ENCODE measurements at regions not wholly inside any gene's neighbourhood (a gene's known extent, or its start where the extent isn't known, plus 50 kb on each side); places are given as distances from the start of the nearest gene placed in this dataset.

DNA sequence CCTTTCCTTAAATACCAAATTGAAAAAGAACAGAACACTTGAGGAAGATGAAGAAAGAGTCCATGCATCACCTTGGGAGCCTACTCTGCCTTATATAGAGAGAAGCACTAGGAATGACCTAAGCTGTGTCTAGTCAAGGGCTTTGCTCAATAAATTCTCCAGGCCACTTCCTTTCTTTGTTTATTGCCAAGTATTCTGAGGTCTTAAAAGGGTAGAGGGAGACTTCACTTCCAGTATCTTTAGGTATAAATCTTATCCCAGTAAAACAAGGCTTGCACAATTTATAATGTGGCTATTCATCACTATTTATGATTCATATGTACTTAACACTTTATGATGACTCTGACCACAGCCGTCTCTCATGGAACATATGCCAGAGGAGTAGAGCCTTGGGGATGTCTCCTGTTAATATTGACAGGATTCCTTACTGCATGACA, 85.1 kb upstream of the ARHGAP5 start:
- DNase-seq: no peak
- no peaks in the 10 kb centered on the region for H3K27me3 ChIP-seq (replicated peaks; ENCODE audit: control insufficient read depth, insufficient read depth, low read length, poor library complexity, severe bottlenecking)
- no peak overlapping the region for H3K4me3 ChIP-seq (ENCODE audit: insufficient read depth, low read depth, low read length, poor library complexity, severe bottlenecking)
- no peaks in the 10 kb centered on the region for H3K4me1 ChIP-seq (ENCODE audit: control insufficient read depth, insufficient read depth, low read length, poor library complexity, severe bottlenecking)
- H3K27ac ChIP-seq (ENCODE audit: insufficient read depth, low read length, poor library complexity, severe bottlenecking): no peak overlapping the region
- H3K36me3 ChIP-seq (ENCODE audit: control insufficient read depth, insufficient read depth, low read length): no peaks in the 10 kb centered on the region
- no peaks in the 10 kb centered on the region for H3K9me3 ChIP-seq (ENCODE audit: control insufficient read depth, low read length)

DNA sequence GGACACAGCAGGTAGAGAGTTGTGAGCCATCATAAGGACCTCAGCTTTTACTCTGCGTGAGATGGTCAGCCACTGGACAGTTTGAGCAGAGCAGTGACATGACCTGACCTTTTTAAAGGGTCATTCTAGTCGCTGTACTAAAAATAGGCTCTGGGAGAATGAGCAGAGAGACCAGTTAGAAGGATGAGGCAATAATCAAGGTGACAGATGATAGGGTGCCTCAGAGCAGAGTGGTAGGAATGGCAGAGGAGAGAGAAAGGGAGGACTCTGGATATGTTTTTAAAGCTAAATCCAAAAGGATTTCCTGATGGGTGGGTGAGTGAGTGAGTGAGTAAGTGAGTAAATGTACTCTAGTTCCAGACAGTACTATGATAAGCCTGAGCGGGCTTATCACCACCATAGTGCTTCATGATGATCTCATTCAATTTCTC, 83.6 kb upstream of the ARHGAP5 start:
- H3K36me3 ChIP-seq (ENCODE audit: control insufficient read depth, insufficient read depth, low read length): no peaks in the 10 kb centered on the region
- no peaks in the 10 kb centered on the region for H3K9me3 ChIP-seq (ENCODE audit: control insufficient read depth, low read length)
- H3K27ac ChIP-seq (ENCODE audit: insufficient read depth, low read length, poor library complexity, severe bottlenecking): no peak overlapping the region
- DNase-seq: no peak
- H3K4me3 ChIP-seq (ENCODE audit: insufficient read depth, low read depth, low read length, poor library complexity, severe bottlenecking): no peak overlapping the region
- H3K4me1 ChIP-seq (ENCODE audit: control insufficient read depth, insufficient read depth, low read length, poor library complexity, severe bottlenecking): no peaks in the 10 kb centered on the region
- H3K27me3 ChIP-seq (replicated peaks; ENCODE audit: control insufficient read depth, insufficient read depth, low read length, poor library complexity, severe bottlenecking): no peaks in the 10 kb centered on the region

DNA sequence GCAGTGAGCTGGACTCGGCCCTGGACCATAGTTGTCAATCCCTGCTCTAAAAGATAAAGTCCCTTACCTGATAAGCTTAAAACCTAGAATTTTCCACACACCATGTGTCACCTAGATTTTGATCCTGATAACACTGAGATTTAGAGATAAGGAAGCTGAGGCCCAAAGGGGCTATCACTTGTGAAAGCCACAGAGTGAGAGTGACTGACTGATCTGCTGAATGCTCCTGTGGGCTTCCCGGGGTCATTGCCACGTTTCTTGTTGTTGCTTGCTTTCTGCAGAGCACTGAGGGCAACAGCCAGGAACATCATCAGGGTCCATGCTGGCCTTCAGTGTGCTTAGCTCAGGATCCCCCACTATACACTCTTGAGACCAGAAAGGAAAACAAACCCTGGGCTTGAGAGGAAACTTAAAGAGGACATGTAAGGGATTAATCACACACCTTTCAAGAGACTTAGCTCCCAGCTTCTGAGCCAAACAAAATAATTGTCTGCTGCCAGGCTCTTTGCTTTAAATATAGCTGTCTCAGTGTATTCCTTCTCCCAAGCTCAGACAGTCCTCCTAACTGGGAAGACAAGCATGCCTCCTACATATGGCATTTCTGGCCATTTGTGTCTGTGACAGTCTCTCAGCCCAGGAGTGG, 82.6 kb upstream of the ARHGAP5 start:
- Histone ChIP-seq H3K27ac (ENCODE audit: insufficient read depth, low read length, poor library complexity, severe bottlenecking) (no peak overlapping the region), H3K4me1 (ENCODE audit: control insufficient read depth, insufficient read depth, low read length, poor library complexity, severe bottlenecking) (no peaks in the 10 kb centered on the region), H3K9me3 (ENCODE audit: control insufficient read depth, low read length) (no peaks in the 10 kb centered on the region), H3K4me3 (ENCODE audit: insufficient read depth, low read depth, low read length, poor library complexity, severe bottlenecking) (no peak overlapping the region), H3K27me3 (replicated peaks; ENCODE audit: control insufficient read depth, insufficient read depth, low read length, poor library complexity, severe bottlenecking) (no peaks in the 10 kb centered on the region), H3K36me3 (ENCODE audit: control insufficient read depth, insufficient read depth, low read length) (no peaks in the 10 kb centered on the region)
- no peak for DNase-seq

DNA sequence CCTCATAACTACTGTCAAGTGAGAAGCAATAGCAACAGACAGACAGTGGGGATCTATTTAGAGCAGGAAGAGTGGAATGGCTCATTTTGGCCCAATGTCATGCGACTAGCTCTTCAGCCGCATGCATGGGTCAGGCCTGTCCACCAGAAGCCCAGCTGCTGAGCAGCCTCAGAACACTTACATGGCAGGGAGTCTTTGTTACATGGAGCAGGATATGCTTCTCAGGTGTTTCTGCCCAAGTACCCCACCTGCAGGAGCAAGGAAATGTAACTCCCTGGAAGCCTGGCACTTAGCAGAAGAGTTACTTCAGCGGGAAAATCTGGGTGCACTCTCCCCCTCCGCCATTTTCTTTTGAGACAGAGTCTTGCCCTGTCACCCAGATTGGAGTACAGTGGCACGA, 73.5 kb upstream of the ARHGAP5 start:
- Histone ChIP-seq H3K36me3 (ENCODE audit: control insufficient read depth, insufficient read depth, low read length) (no peaks in the 10 kb centered on the region), H3K27ac (ENCODE audit: insufficient read depth, low read length, poor library complexity, severe bottlenecking) (no peak overlapping the region), H3K4me1 (ENCODE audit: control insufficient read depth, insufficient read depth, low read length, poor library complexity, severe bottlenecking) (no peaks in the 10 kb centered on the region), H3K27me3 (replicated peaks; ENCODE audit: control insufficient read depth, insufficient read depth, low read length, poor library complexity, severe bottlenecking) (no peaks in the 10 kb centered on the region), H3K4me3 (ENCODE audit: insufficient read depth, low read depth, low read length, poor library complexity, severe bottlenecking) (no peak overlapping the region), H3K9me3 (ENCODE audit: control insufficient read depth, low read length) (no peaks in the 10 kb centered on the region)
- no peak for DNase-seq

- Histone ChIP-seq H3K9me3 (ENCODE audit: control insufficient read depth, low read length) (no peaks in the 10 kb centered on the region), H3K36me3 (ENCODE audit: control insufficient read depth, insufficient read depth, low read length) (no peaks in the 10 kb centered on the region), H3K4me3 (ENCODE audit: insufficient read depth, low read depth, low read length, poor library complexity, severe bottlenecking) (no peak overlapping the region), H3K27me3 (replicated peaks; ENCODE audit: control insufficient read depth, insufficient read depth, low read length, poor library complexity, severe bottlenecking) (no peaks in the 10 kb centered on the region), H3K27ac (ENCODE audit: insufficient read depth, low read length, poor library complexity, severe bottlenecking) (no peak overlapping the region), H3K4me1 (ENCODE audit: control insufficient read depth, insufficient read depth, low read length, poor library complexity, severe bottlenecking) (no peaks in the 10 kb centered on the region)
- DNase-seq: no peak
Observed at GRCh38 chr14:32004300-32004699, 72.8 kb upstream of the ARHGAP5 start.

- no peak overlapping the region for H3K4me3 ChIP-seq (ENCODE audit: insufficient read depth, low read depth, low read length, poor library complexity, severe bottlenecking)
- no peaks in the 10 kb centered on the region for H3K4me1 ChIP-seq (ENCODE audit: control insufficient read depth, insufficient read depth, low read length, poor library complexity, severe bottlenecking)
- no peaks in the 10 kb centered on the region for H3K36me3 ChIP-seq (ENCODE audit: control insufficient read depth, insufficient read depth, low read length)
- H3K27me3 ChIP-seq (replicated peaks; ENCODE audit: control insufficient read depth, insufficient read depth, low read length, poor library complexity, severe bottlenecking): no peaks in the 10 kb centered on the region
- no peaks in the 10 kb centered on the region for H3K9me3 ChIP-seq (ENCODE audit: control insufficient read depth, low read length)
- no peak for DNase-seq
- H3K27ac ChIP-seq (ENCODE audit: insufficient read depth, low read length, poor library complexity, severe bottlenecking): no peak overlapping the region
Observed at GRCh38 chr14:32005628-32006027, 71.5 kb upstream of the ARHGAP5 start.

GRCh38 chr14:32006263-32007110, 70.6 kb upstream of the ARHGAP5 start:
- no peaks in the 10 kb centered on the region for H3K27me3 ChIP-seq (replicated peaks; ENCODE audit: control insufficient read depth, insufficient read depth, low read length, poor library complexity, severe bottlenecking)
- no peaks in the 10 kb centered on the region for H3K9me3 ChIP-seq (ENCODE audit: control insufficient read depth, low read length)
- no peaks in the 10 kb centered on the region for H3K36me3 ChIP-seq (ENCODE audit: control insufficient read depth, insufficient read depth, low read length)
- no peak overlapping the region for H3K4me3 ChIP-seq (ENCODE audit: insufficient read depth, low read depth, low read length, poor library complexity, severe bottlenecking)
- DNase-seq: no peak
- H3K4me1 ChIP-seq (ENCODE audit: control insufficient read depth, insufficient read depth, low read length, poor library complexity, severe bottlenecking): no peaks in the 10 kb centered on the region
- no peak overlapping the region for H3K27ac ChIP-seq (ENCODE audit: insufficient read depth, low read length, poor library complexity, severe bottlenecking)

DNA sequence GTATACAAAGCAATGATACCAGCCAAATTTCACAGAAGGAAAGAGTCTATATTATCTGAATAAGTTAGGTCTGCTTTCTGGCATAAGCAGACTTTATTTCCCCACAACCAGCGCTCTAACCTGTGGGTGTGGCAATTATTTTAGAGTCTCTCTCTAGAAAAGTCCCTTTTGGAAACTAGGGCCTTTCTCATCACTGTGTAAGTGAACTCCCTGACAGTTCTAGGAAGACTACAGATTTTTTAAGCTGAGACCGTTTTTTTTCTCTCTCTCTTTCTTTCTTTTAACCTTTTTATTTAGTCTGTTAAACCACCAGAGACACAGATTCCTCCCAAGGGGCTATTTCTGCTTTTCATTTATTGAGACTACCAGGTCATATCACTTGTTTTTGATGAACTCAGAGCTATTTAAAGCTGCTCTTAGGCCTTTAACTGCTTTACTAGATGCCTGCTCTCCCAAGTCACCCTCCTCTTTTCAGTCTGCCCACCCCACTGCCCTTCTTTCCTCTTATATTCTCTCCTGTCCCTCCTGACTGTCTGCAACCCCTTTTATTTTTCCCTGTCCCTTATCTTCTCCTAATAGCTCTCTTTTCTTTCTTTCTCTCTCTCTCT, 69.2 kb upstream of the ARHGAP5 start:
- no peak for DNase-seq
- H3K27ac ChIP-seq (ENCODE audit: insufficient read depth, low read length, poor library complexity, severe bottlenecking): no peak overlapping the region
- H3K36me3 ChIP-seq (ENCODE audit: control insufficient read depth, insufficient read depth, low read length): no peaks in the 10 kb centered on the region
- no peaks in the 10 kb centered on the region for H3K9me3 ChIP-seq (ENCODE audit: control insufficient read depth, low read length)
- no peaks in the 10 kb centered on the region for H3K27me3 ChIP-seq (replicated peaks; ENCODE audit: control insufficient read depth, insufficient read depth, low read length, poor library complexity, severe bottlenecking)
- no peak overlapping the region for H3K4me3 ChIP-seq (ENCODE audit: insufficient read depth, low read depth, low read length, poor library complexity, severe bottlenecking)
- H3K4me1 ChIP-seq (ENCODE audit: control insufficient read depth, insufficient read depth, low read length, poor library complexity, severe bottlenecking): no peaks in the 10 kb centered on the region

GRCh38 chr14:32008602-32009193, 68.4 kb upstream of the ARHGAP5 start:
- no peak overlapping the region for H3K4me3 ChIP-seq (ENCODE audit: insufficient read depth, low read depth, low read length, poor library complexity, severe bottlenecking)
- no peak for DNase-seq
- no peaks in the 10 kb centered on the region for H3K9me3 ChIP-seq (ENCODE audit: control insufficient read depth, low read length)
- no peaks in the 10 kb centered on the region for H3K27me3 ChIP-seq (replicated peaks; ENCODE audit: control insufficient read depth, insufficient read depth, low read length, poor library complexity, severe bottlenecking)
- no peaks in the 10 kb centered on the region for H3K4me1 ChIP-seq (ENCODE audit: control insufficient read depth, insufficient read depth, low read length, poor library complexity, severe bottlenecking)
- no peaks in the 10 kb centered on the region for H3K36me3 ChIP-seq (ENCODE audit: control insufficient read depth, insufficient read depth, low read length)
- H3K27ac ChIP-seq (ENCODE audit: insufficient read depth, low read length, poor library complexity, severe bottlenecking): no peak overlapping the region

All from effector memory CD4-positive, alpha-beta T cell (primary cell).